IPS-15b (cell line): ENCODE measurements at regions not wholly inside any gene's neighbourhood (a gene's known extent, or its start where the extent isn't known, plus 50 kb on each side); places are given as distances from the start of the nearest gene placed in this dataset.

Experiments
- H3K27me3 ChIP-seq: one replicate; pipeline ENCODE4 v1.6.1; 2013; ENCODE audit warnings: low read length; ENCODE audit not compliant: control insufficient read depth, insufficient read depth
- H3K36me3 ChIP-seq: one replicate; pipeline ENCODE4 v1.6.1; 2013; ENCODE audit warnings: low read length; ENCODE audit not compliant: control insufficient read depth, insufficient read depth
- H3K4me1 ChIP-seq: one replicate; pipeline ENCODE4 v1.6.1; 2013; ENCODE audit warnings: mild to moderate bottlenecking, low read length; ENCODE audit not compliant: control insufficient read depth, insufficient read depth
- H3K4me3 ChIP-seq: one replicate; pipeline ENCODE4 v1.5.1; 2013; ENCODE audit warnings: low read depth, low read length
- H3K9ac ChIP-seq: one replicate; pipeline ENCODE4 v1.6.1; 2013; ENCODE audit warnings: low read depth, mild to moderate bottlenecking, low read length
- H3K9me3 ChIP-seq: one replicate; pipeline ENCODE4 v1.6.1; 2013; ENCODE audit warnings: mild to moderate bottlenecking, low read length; ENCODE audit not compliant: control insufficient read depth, insufficient read depth

- H3K9ac ChIP-seq: no peak overlapping the region
- no peaks in the 10 kb centered on the region for H3K4me1 ChIP-seq
- H3K9me3 ChIP-seq: no peaks in the 10 kb centered on the region
- H3K4me3 ChIP-seq: no peak overlapping the region
- H3K36me3 ChIP-seq: no peaks in the 10 kb centered on the region
- H3K27me3 ChIP-seq: no peaks in the 10 kb centered on the region
Observed at GRCh38 chr1:37108596-37109188, 74.4 kb upstream of the GRIK3 start.

DNA sequence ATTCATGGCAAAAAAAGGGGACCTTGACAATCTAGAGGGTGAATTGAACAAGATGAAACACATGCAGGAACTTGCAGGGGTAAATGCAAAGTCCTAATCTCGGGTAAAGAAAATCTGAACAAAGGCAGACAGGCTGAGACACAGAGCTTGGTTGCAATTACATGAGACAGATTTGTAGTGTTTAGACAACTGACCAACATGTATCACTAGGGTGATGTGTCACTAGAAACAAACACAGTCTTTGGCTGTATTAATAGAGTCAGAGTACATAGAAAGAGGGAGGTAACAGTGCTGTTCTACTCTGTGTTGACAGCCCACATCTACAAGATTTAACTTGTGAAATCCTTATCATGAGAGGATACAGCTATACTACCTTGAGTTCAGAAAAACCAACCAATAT lies 78.1 kb upstream of the GRIK3 start:
- Histone ChIP-seq H3K4me1 (no peaks in the 10 kb centered on the region), H3K36me3 (no peaks in the 10 kb centered on the region), H3K27me3 (no peaks in the 10 kb centered on the region), H3K4me3 (no peak overlapping the region), H3K9me3 (no peaks in the 10 kb centered on the region), H3K9ac (no peak overlapping the region)

DNA sequence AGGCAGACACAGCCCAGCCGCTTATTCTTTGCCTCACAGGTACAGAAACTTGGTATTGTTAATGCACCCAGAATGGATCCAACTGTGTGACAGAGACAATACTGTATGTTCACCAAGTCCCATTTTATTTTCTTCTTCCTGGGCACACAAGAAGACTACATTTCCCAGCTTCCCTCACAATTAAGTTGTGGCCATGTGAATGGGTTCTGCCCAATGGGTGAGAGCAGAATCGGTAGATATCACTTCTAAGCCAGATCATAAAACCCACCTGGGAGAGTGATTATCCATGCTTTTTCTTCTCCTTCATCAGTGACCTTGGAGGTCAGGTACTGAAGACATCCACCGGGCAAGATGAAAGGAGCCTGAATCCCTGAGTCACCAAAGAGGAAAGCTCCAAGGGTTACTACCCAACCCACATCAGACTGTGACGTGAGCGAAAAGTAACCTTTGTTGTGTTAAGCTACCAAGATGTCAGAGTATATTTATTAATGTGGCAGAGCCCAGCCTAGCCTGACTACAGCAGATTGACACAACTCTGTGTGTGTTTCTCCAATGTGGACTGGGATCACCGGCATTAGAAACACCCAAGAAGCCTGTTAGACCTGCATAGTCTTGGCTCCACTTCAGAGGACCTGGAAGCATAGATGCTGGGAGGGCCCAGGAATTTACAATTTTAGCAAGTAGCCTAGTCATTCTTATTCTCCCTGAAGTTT lies 79.1 kb upstream of the GRIK3 start:
- H3K36me3 ChIP-seq: no peaks in the 10 kb centered on the region
- no peaks in the 10 kb centered on the region for H3K9me3 ChIP-seq
- no peaks in the 10 kb centered on the region for H3K27me3 ChIP-seq
- no peak overlapping the region for H3K9ac ChIP-seq
- no peaks in the 10 kb centered on the region for H3K4me1 ChIP-seq
- no peak overlapping the region for H3K4me3 ChIP-seq

- H3K4me1 ChIP-seq: no peaks in the 10 kb centered on the region
- H3K9me3 ChIP-seq: no peaks in the 10 kb centered on the region
- no peak overlapping the region for H3K4me3 ChIP-seq
- H3K36me3 ChIP-seq: no peaks in the 10 kb centered on the region
- H3K27me3 ChIP-seq: no peaks in the 10 kb centered on the region
- H3K9ac ChIP-seq: no peak overlapping the region
Observed at GRCh38 chr1:37118790-37119189, 84.5 kb upstream of the GRIK3 start.

- no peak overlapping the region for H3K4me3 ChIP-seq
- H3K9me3 ChIP-seq: no peaks in the 10 kb centered on the region
- no peaks in the 10 kb centered on the region for H3K36me3 ChIP-seq
- no peaks in the 10 kb centered on the region for H3K27me3 ChIP-seq
- no peak overlapping the region for H3K9ac ChIP-seq
- H3K4me1 ChIP-seq: no peaks in the 10 kb centered on the region
Observed at GRCh38 chr1:37120279-37120678, 86.0 kb upstream of the GRIK3 start.

DNA sequence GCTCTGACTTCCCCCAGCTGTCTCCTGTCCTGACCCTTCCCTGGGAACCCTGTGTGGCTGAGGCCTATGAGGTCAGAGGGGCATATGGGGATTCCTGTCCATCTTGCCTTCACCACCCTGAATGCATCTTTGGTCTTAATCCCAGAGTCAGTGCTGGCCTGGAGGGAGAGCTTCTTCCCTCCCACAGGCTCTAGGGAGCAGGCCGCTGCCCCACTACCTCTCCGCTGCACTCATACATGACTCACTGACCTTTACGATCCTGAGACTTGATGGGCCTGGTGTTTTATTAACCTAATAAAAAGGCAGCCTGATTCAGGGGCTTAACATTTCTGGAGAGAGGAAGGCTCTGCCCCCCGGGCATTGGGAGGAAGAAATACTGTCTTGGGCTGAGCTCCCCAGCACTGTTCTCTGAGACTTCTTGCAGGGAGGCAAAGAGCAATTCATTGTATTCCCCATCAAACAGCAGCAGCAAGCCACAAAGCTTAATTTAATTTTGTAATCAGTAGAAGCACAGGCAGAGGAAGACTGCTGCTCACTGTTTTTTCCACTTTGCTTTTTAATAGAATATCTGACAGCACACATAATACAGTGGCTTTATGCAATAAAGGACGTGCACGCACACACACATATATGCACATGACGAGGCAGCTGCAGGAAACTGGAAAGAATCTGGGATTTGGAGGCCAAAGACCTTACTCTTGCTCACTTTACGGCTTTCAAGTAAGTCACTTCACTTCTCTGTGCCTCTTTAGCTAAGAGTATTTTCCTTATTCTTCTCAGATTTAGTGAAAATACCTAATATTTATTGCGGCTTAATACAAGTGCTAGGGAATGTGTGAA lies 89.2 kb upstream of the GRIK3 start:
- Histone ChIP-seq H3K4me3 (no peak overlapping the region), H3K36me3 (no peaks in the 10 kb centered on the region), H3K4me1 (no peaks in the 10 kb centered on the region), H3K27me3 (no peaks in the 10 kb centered on the region), H3K9me3 (no peaks in the 10 kb centered on the region), H3K9ac (no peak overlapping the region)

- H3K36me3 ChIP-seq: no peaks in the 10 kb centered on the region
- no peak overlapping the region for H3K4me3 ChIP-seq
- no peaks in the 10 kb centered on the region for H3K4me1 ChIP-seq
- H3K9me3 ChIP-seq: no peaks in the 10 kb centered on the region
- H3K27me3 ChIP-seq: no peaks in the 10 kb centered on the region
- no peak overlapping the region for H3K9ac ChIP-seq
Observed at GRCh38 chr1:37124501-37124900, 90.2 kb upstream of the GRIK3 start.

- Histone ChIP-seq H3K27me3 (peaks cover 2% of the 10 kb centered on the region), H3K9me3 (no peaks in the 10 kb centered on the region), H3K9ac (no peak overlapping the region), H3K4me1 (no peaks in the 10 kb centered on the region), H3K36me3 (no peaks in the 10 kb centered on the region), H3K4me3 (no peak overlapping the region)
Observed at GRCh38 chr1:37125295-37125694, 91.0 kb upstream of the GRIK3 start.

DNA sequence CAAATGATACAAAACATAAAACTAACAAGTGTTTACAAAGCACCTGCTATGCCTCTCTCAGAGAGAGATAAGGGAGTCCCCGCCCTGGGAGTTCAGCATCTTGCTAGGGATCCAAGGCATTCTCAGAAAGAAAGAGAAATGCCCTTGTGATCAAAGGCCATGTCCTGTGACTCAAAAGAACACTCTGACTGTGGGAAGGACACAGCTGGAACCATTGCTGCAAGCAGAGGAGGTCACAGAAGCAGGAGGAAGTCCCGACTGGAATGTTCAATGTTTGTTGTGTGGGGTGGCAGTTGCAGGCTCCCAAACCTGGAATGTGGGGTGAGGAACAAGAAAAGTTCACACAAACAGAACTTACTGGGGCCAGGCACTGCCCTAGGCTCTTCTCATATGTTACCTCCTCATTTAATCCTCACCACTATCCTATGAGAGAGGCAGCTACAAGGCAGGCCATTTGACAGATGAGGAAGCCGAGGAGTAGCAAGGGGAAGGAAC lies 93.0 kb upstream of the GRIK3 start:
- H3K4me1 ChIP-seq: no peaks in the 10 kb centered on the region
- no peak overlapping the region for H3K9ac ChIP-seq
- no peaks in the 10 kb centered on the region for H3K9me3 ChIP-seq
- peaks cover 2% of the 10 kb centered on the region for H3K27me3 ChIP-seq
- H3K4me3 ChIP-seq: no peak overlapping the region
- no peaks in the 10 kb centered on the region for H3K36me3 ChIP-seq

DNA sequence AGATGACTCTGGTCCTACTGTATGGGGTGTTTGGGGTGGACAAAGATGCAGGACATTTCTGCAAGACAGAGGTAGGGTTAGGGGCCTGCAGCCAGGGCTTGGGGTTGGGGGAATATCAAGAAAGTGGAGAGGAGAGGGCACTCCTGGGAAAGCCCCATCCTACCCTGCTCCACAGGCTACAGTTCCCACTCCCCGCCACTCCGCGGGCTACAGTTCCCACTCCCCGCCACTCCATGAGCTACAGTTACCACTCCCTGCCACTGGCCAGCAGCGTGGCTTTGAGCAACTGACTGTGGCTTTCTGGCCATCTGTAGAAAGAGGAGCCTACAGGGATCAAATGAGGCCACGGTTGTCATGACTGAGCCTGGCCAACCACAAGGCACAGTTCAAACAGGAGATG lies 93.8 kb upstream of the GRIK3 start:
- Histone ChIP-seq H3K27me3 (peaks cover 2% of the 10 kb centered on the region), H3K36me3 (no peaks in the 10 kb centered on the region), H3K9ac (no peak overlapping the region), H3K9me3 (no peaks in the 10 kb centered on the region), H3K4me3 (no peak overlapping the region), H3K4me1 (no peaks in the 10 kb centered on the region)

DNA sequence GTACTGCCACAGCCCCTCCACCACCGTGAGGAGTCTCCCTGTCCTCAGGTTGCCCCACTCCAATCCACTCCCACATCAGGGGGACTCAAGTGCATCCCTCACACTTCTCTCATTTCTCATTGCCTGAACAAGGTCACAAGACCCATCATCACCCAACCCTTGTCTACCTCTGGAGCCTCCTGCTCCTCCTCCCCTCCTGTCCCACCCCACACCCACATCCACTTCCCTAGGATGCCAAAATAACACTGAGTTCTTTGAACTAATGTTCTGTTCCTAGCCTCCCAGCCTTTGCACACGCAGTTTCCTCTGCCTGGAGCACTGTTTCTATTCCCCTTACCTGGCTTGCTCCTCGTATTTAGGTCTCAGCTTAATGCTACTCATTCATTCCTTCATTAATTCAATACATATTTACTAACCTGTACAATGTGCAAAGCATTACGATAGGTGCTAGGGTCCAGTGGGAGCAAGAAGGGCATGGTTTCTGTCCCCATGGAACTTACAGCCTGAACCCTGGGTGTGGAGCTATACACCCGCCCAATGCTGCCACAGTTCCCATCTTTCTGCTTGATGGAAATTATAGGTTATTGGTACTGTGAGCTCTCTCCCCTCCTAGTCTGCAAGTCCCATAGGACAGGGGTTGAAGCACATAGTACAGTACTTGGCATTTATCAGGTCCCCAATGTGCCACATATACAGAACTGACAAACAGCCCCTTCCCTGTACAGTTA lies 96.1 kb upstream of the GRIK3 start:
- no peaks in the 10 kb centered on the region for H3K36me3 ChIP-seq
- no peak overlapping the region for H3K9ac ChIP-seq
- no peaks in the 10 kb centered on the region for H3K4me1 ChIP-seq
- no peak overlapping the region for H3K4me3 ChIP-seq
- peaks cover 2% of the 10 kb centered on the region for H3K27me3 ChIP-seq
- no peaks in the 10 kb centered on the region for H3K9me3 ChIP-seq
